ENCODE measurements at regions not wholly inside any gene's neighbourhood (a gene's known extent, or its start where the extent isn't known, plus 50 kb on each side); places are given as distances from the start of the nearest gene placed in this dataset.

DNA sequence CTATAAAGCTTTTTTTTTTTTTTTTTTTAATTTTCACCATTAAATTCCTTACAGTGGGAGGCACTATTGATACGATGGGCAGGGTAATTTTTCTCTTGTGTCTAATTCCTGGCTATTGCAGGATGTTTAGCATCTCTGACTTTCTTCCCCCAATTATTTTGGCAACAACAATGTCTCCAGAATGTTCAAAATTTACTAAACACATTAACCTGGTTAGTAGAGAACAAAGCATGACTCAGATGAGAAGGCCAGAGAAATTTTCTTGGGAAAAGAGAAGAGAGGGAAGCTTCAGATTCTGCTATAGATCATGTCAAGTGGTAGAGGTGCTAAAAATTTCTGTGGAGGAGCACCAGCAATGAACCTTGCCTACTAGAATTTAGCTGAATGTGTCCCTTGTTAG, 171.5 kb upstream of the PRICKLE1 start:
- DNase-seq = no peak
- Histone ChIP-seq H3K27ac (ENCODE audit: low read length) (no peak overlapping the region), H3K4me3 (ENCODE audit: low read length) (no peak overlapping the region), H3K9me3 (ENCODE audit: low read length) (no peaks in the 10 kb centered on the region), H4K20me1 (ENCODE audit: low read length) (no peaks in the 10 kb centered on the region), H3K27me3 (ENCODE audit: low read length) (no peaks in the 10 kb centered on the region), H3F3A (ENCODE audit: low read length, unreplicated experiment) (no peaks in the 10 kb centered on the region), H3K9me2 (replicated peaks; ENCODE audit: low read length) (no peaks in the 10 kb centered on the region), H3K36me3 (ENCODE audit: low read depth, low read length) (no peaks in the 10 kb centered on the region), H3K4me2 (ENCODE audit: low read length) (no peak overlapping the region), H3K79me2 (ENCODE audit: low read length) (no peaks in the 10 kb centered on the region), H2AFZ (ENCODE audit: low read length) (no peak overlapping the region), H3K4me1 (ENCODE audit: insufficient read depth, low read length) (peaks cover 51% of the 10 kb centered on the region), H3K9ac (ENCODE audit: low read length) (no peak overlapping the region)
- no peak for ATAC-seq
- no peak for TF ChIP-seq EZH2 (IDR thresholded peaks at IDR 0.05; ENCODE audit: low read length, unreplicated experiment)
- TF ChIP-seq, protein P1, sequence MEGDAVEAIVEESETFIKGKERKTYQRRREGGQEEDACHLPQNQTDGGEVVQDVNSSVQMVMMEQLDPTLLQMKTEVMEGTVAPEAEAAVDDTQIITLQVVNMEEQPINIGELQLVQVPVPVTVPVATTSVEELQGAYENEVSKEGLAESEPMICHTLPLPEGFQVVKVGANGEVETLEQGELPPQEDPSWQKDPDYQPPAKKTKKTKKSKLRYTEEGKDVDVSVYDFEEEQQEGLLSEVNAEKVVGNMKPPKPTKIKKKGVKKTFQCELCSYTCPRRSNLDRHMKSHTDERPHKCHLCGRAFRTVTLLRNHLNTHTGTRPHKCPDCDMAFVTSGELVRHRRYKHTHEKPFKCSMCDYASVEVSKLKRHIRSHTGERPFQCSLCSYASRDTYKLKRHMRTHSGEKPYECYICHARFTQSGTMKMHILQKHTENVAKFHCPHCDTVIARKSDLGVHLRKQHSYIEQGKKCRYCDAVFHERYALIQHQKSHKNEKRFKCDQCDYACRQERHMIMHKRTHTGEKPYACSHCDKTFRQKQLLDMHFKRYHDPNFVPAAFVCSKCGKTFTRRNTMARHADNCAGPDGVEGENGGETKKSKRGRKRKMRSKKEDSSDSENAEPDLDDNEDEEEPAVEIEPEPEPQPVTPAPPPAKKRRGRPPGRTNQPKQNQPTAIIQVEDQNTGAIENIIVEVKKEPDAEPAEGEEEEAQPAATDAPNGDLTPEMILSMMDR (conservative IDR thresholded peaks at IDR 0.05; ENCODE audit: low read depth, low read length) = no peak
- no peak for TF ChIP-seq EZH2phosphoT487 (IDR thresholded peaks at IDR 0.05; ENCODE audit: borderline replicate concordance, low read length)
- BruUV-seq (replicated peaks) = no TSS peak
- CTCF ChIA-PET = no interaction called here
- intact Hi-C loops (cut with micrococcal nuclease) = no loop called here
- POLR2A ChIA-PET (ENCODE audit: unreplicated experiment) = no interaction called here

DNA sequence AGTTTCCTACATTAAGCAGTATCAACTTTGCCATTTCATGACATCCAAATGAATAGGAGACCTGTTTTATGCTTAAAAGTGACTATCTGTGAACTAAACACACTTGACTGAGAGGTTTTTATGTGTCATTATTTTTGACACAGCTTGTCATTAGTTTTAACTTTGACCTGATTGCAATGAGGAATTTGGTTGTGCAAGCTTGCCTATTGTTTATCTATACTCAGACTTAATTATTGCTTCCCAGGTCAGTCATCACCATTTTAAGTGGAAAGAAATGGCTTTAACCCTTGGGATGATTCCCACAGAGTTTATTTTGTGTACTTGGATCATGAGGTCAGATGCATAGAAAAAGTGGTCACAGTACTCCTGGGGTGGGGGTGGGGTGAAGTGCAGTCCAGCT, 171.0 kb upstream of the PRICKLE1 start:
- H3K4me1 ChIP-seq (ENCODE audit: insufficient read depth, low read length) = peaks cover 53% of the 10 kb centered on the region
- TF ChIP-seq EZH2 (IDR thresholded peaks at IDR 0.05; ENCODE audit: low read length, unreplicated experiment) = no peak
- TF ChIP-seq, protein P1 (conservative IDR thresholded peaks at IDR 0.05; ENCODE audit: low read depth, low read length) = no peak
- TF ChIP-seq EZH2phosphoT487 (IDR thresholded peaks at IDR 0.05; ENCODE audit: borderline replicate concordance, low read length) = no peak
- H3K9me3 ChIP-seq (ENCODE audit: low read length) = no peaks in the 10 kb centered on the region
- intact Hi-C loops (cut with micrococcal nuclease) = no loop called here
- no peak overlapping the region for H3K9ac ChIP-seq (ENCODE audit: low read length)
- no peak for DNase-seq
- CTCF ChIA-PET = no interaction called here
- H3K9me2 ChIP-seq (replicated peaks; ENCODE audit: low read length) = no peaks in the 10 kb centered on the region
- H3K36me3 ChIP-seq (ENCODE audit: low read depth, low read length) = no peaks in the 10 kb centered on the region
- H3F3A ChIP-seq (ENCODE audit: low read length, unreplicated experiment) = no peaks in the 10 kb centered on the region
- POLR2A ChIA-PET (ENCODE audit: unreplicated experiment) = no interaction called here
- H3K27ac ChIP-seq (ENCODE audit: low read length) = no peak overlapping the region
- H4K20me1 ChIP-seq (ENCODE audit: low read length) = no peaks in the 10 kb centered on the region
- no peak overlapping the region for H3K4me3 ChIP-seq (ENCODE audit: low read length)
- no peak for ATAC-seq
- H3K79me2 ChIP-seq (ENCODE audit: low read length) = no peaks in the 10 kb centered on the region
- no TSS peak for BruUV-seq (replicated peaks)
- H3K4me2 ChIP-seq (ENCODE audit: low read length) = no peak overlapping the region
- no peak overlapping the region for H2AFZ ChIP-seq (ENCODE audit: low read length)
- H3K27me3 ChIP-seq (ENCODE audit: low read length) = no peaks in the 10 kb centered on the region

DNA sequence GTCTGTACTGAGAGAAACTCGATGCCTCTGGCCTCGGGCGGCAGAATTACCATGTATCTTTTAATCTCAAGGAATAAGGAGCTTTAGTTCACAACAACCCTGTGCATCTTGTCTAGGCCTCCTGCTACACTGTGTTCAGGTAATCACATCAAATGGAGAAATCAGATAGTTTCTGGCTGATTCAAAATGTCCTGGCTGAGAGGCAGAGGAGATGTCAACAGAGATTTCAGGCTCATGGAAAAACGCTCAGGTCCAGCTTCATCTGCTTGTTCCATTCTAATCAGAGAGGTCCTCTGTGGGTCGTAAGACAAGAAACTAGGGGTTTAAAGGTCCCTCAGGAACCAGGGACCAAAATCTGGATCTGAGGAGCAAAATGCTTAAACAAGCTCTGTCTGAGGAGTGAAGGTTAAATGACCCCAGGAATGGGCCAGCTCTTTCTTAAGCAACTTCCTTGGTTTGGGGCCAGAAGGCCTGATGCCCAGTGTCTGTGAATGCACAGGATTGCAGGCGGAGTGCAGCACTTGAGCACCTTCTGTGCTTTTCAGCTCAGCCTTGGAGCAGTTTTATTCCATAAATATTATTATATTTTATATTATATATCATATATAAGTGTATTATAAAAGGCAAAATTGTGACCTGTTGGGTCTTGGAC, 170.2 kb upstream of the PRICKLE1 start:
- TF ChIP-seq EZH2phosphoT487 (IDR thresholded peaks at IDR 0.05; ENCODE audit: borderline replicate concordance, low read length) (no peak), EZH2 (IDR thresholded peaks at IDR 0.05; ENCODE audit: low read length, unreplicated experiment) (no peak)
- TF ChIP-seq, protein P1 (conservative IDR thresholded peaks at IDR 0.05; ENCODE audit: low read depth, low read length) = no peak
- no peak overlapping the region for H2AFZ ChIP-seq (ENCODE audit: low read length)
- no peak overlapping the region for H3K9ac ChIP-seq (ENCODE audit: low read length)
- H3K79me2 ChIP-seq (ENCODE audit: low read length) = no peaks in the 10 kb centered on the region
- peak; percentile 52 for DNase-seq
- H3F3A ChIP-seq (ENCODE audit: low read length, unreplicated experiment) = no peaks in the 10 kb centered on the region
- peaks cover 53% of the 10 kb centered on the region for H3K4me1 ChIP-seq (ENCODE audit: insufficient read depth, low read length)
- H3K27ac ChIP-seq (ENCODE audit: low read length) = no peak overlapping the region
- no TSS peak for BruUV-seq (replicated peaks)
- no peaks in the 10 kb centered on the region for H3K36me3 ChIP-seq (ENCODE audit: low read depth, low read length)
- ATAC-seq = no peak
- no peaks in the 10 kb centered on the region for H4K20me1 ChIP-seq (ENCODE audit: low read length)
- no peaks in the 10 kb centered on the region for H3K9me2 ChIP-seq (replicated peaks; ENCODE audit: low read length)
- intact Hi-C loops (cut with micrococcal nuclease) = no loop called here
- no peak overlapping the region for H3K4me3 ChIP-seq (ENCODE audit: low read length)
- no peak overlapping the region for H3K4me2 ChIP-seq (ENCODE audit: low read length)
- ChIA-PET POLR2A (ENCODE audit: unreplicated experiment) (no interaction called here), CTCF (no interaction called here)
- no peaks in the 10 kb centered on the region for H3K27me3 ChIP-seq (ENCODE audit: low read length)
- no peaks in the 10 kb centered on the region for H3K9me3 ChIP-seq (ENCODE audit: low read length)

All from PC-3 (cell line).